ENCODE measurements at regions not wholly inside any gene's neighbourhood (a gene's known extent, or its start where the extent isn't known, plus 50 kb on each side); places are given as distances from the start of the nearest gene placed in this dataset.
A peak's percentile ranks its signal among the peaks of the same experiment; 100 is the strongest.
"Not testable (repeated sequence)": the region's sequence is repeated elsewhere in the genome, so short reads cannot be mapped to it uniquely, and the experiment has no call there.

GRCh38 chr17:77086433-77087010 is 54.2 kb upstream of the SEC14L1 start:
- peak; percentile 57 to 64 for DNase-seq (ENCODE audit: low read depth in 2 of 2)

- DNase-seq (ENCODE audit: low read depth in 2 of 2): no peak
Measured at GRCh38 chr17:77087650-77088454, 52.9 kb upstream of the SEC14L1 start.

- peak; percentile 78 to 80 for DNase-seq (ENCODE audit: low read depth in 2 of 2)
Measured at GRCh38 chr17:77088455-77089123, 52.2 kb upstream of the SEC14L1 start.

- no peak for DNase-seq (ENCODE audit: low read depth in 2 of 2)
Measured at GRCh38 chr17:77089124-77089490, 51.7 kb upstream of the SEC14L1 start.

GRCh38 chr17:77089949-77090348 is 50.8 kb upstream of the SEC14L1 start:
- DNase-seq (ENCODE audit: low read depth in 2 of 2): not testable (repeated sequence)

- DNase-seq (ENCODE audit: low read depth in 2 of 2): no peak
Measured at GRCh38 chr17:77090476-77090875, 50.3 kb upstream of the SEC14L1 start.
